Endodermal cell (in vitro differentiated cells): ENCODE measurements at regions not wholly inside any gene's neighbourhood (a gene's known extent, or its start where the extent isn't known, plus 50 kb on each side); places are given as distances from the start of the nearest gene placed in this dataset.

Experiments used
- DNase-seq: peaks from one replicate; pipeline ENCODE4 v3.0.0-alpha.2; 2017
- H3K27ac ChIP-seq: 2 replicates; pipeline ENCODE4 v1.5.1; 2013; ENCODE audit warnings: mild to moderate bottlenecking, low read depth, low read length, moderate library complexity
- H3K27me3 ChIP-seq: 2 replicates; pipeline ENCODE4 v1.6.1; 2013; ENCODE audit warnings: mild to moderate bottlenecking, low read length, moderate library complexity; ENCODE audit not compliant: insufficient read depth, control insufficient read depth, poor library complexity, severe bottlenecking
- H3K36me3 ChIP-seq: 2 replicates; pipeline ENCODE4 v1.7.0; 2013; ENCODE audit warnings: mild to moderate bottlenecking, low read length, moderate library complexity; ENCODE audit not compliant: control insufficient read depth, insufficient read depth
- H3K4me1 ChIP-seq: one replicate; pipeline ENCODE4 v1.7.0; 2013; ENCODE audit warnings: low read length; ENCODE audit not compliant: control insufficient read depth, insufficient read depth
- H3K4me3 ChIP-seq: 2 replicates; pipeline ENCODE4 v1.5.1; 2013; ENCODE audit warnings: mild to moderate bottlenecking, low read length, moderate library complexity
- H3K9ac ChIP-seq: 2 replicates; pipeline ENCODE4 v1.6.1; 2013; ENCODE audit warnings: mild to moderate bottlenecking, low read length, moderate library complexity; ENCODE audit not compliant: poor library complexity, severe bottlenecking; ENCODE audit errors: extremely low read depth
- H3K9me3 ChIP-seq: 2 replicates; pipeline ENCODE4 v1.6.1; 2013; ENCODE audit warnings: mild to moderate bottlenecking, low read length, moderate library complexity; ENCODE audit not compliant: control insufficient read depth
- H3K27ac Mint-ChIP-seq: 2 replicates; pipeline ENCODE4 v1.8.0; 2020; ENCODE audit warnings: mixed read lengths
- H3K27me3 Mint-ChIP-seq: 2 replicates; pipeline ENCODE4 v1.8.0; 2021; ENCODE audit warnings: mild to moderate bottlenecking, mixed read lengths; ENCODE audit not compliant: insufficient read depth
- H3K36me3 Mint-ChIP-seq: 2 replicates; pipeline ENCODE4 v1.8.0; 2020; ENCODE audit warnings: low read depth, mixed read lengths
- H3K4me1 Mint-ChIP-seq: 2 replicates; pipeline ENCODE4 v1.8.0; 2020; ENCODE audit warnings: mixed read lengths
- H3K4me3 Mint-ChIP-seq: 2 replicates; pipeline ENCODE4 v1.8.0; 2020; ENCODE audit warnings: mild to moderate bottlenecking, moderate library complexity, mixed read lengths
- H3K9me3 Mint-ChIP-seq: 2 replicates; pipeline ENCODE4 v1.8.0; 2020; ENCODE audit warnings: mild to moderate bottlenecking, mixed read lengths
- WGBS, 2 experiments: methylation state at CpG; one replicate each; pipeline versions ENCODE4 v1.1.5 to v1.1.7; 2013; ENCODE audit warnings: missing lambda C conversion rate in 2 of 2, mixed read lengths in 1 of 2; ENCODE audit not compliant: insufficient coverage in 1 of 2, insufficient read length in 1 of 2; 5-methylcytosine and 5-hydroxymethylcytosine counted together
- TF ChIP-seq, protein P1 (sequence below): fragments of 200-600 bp; sonication (generic); conservative IDR thresholded peaks from 2 replicates; pipeline ENCODE4 v1.5.0; 2021; ENCODE audit warnings: antibody characterized with exemption, mild to moderate bottlenecking

GRCh38 chr15:94700211-94700610 lies 468.9 kb downstream of the MCTP2 start:
- Histone ChIP-seq H3K27me3 (no peaks in the 10 kb centered on the region), H3K27ac (no peak overlapping the region), H3K36me3 (no peaks in the 10 kb centered on the region), H3K9ac (no peak overlapping the region), H3K4me1 (no peaks in the 10 kb centered on the region), H3K9me3 (no peaks in the 10 kb centered on the region), H3K4me3 (no peak overlapping the region)
- no peaks in the 10 kb centered on the region for H3K36me3 Mint-ChIP-seq
- 80 to 100% methylated on average over 1 to 2 of the region's 4 CpGs for WGBS, 2 experiments
- H3K27ac Mint-ChIP-seq, result no peak overlapping the region
- H3K9me3 Mint-ChIP-seq, result no peaks in the 10 kb centered on the region
- H3K4me3 Mint-ChIP-seq, result no peak overlapping the region
- TF ChIP-seq, protein P1, sequence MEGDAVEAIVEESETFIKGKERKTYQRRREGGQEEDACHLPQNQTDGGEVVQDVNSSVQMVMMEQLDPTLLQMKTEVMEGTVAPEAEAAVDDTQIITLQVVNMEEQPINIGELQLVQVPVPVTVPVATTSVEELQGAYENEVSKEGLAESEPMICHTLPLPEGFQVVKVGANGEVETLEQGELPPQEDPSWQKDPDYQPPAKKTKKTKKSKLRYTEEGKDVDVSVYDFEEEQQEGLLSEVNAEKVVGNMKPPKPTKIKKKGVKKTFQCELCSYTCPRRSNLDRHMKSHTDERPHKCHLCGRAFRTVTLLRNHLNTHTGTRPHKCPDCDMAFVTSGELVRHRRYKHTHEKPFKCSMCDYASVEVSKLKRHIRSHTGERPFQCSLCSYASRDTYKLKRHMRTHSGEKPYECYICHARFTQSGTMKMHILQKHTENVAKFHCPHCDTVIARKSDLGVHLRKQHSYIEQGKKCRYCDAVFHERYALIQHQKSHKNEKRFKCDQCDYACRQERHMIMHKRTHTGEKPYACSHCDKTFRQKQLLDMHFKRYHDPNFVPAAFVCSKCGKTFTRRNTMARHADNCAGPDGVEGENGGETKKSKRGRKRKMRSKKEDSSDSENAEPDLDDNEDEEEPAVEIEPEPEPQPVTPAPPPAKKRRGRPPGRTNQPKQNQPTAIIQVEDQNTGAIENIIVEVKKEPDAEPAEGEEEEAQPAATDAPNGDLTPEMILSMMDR, result no peak
- H3K27me3 Mint-ChIP-seq, result peaks cover 2% of the 10 kb centered on the region
- no peak for DNase-seq
- peaks cover 1% of the 10 kb centered on the region for H3K4me1 Mint-ChIP-seq

DNA sequence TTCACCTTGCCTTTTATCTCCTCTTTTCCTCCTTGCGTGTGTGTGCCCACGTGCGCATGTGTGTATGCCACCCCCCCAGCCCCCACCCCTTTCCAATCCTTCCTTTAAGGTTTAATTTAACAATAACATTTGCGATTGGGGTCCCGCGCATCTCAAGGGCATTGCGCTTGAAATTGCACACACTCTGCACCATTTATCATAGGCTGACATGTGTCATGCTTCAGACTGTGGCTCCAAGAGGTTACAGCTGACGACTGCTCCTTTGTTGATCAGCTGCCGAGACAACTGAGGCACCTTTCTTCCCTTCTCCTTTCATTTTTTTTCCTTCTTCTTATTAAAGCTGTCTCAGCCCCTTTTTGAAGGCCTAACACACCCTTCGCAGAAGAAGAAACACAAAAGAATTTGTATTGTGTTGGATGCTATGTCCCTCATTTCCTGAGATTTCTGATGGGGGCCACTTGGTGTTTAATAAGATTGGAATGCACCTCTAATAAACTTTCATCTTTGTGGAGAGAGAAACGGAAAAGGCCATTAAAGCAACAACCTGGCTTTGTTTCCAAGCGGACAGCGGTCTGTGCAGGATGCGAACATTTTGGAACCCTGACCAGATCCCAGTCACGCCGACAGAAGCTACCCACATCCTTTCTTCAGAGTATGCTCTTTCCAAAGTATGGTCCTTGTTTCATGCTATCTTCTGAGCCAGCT lies 470.1 kb downstream of the MCTP2 start:
- no peak overlapping the region for H3K27ac Mint-ChIP-seq
- Histone ChIP-seq H3K9ac (no peak overlapping the region), H3K27me3 (no peaks in the 10 kb centered on the region), H3K4me1 (no peaks in the 10 kb centered on the region), H3K4me3 (no peak overlapping the region), H3K9me3 (no peaks in the 10 kb centered on the region), H3K36me3 (no peaks in the 10 kb centered on the region), H3K27ac (no peak overlapping the region)
- DNase-seq, result no peak
- H3K4me1 Mint-ChIP-seq, result peaks cover 1% of the 10 kb centered on the region
- no peaks in the 10 kb centered on the region for H3K9me3 Mint-ChIP-seq
- WGBS, 2 experiments, result 93 to 95% methylated on average over 14 to 16 of the region's 16 CpGs
- H3K27me3 Mint-ChIP-seq, result peaks cover 2% of the 10 kb centered on the region
- H3K4me3 Mint-ChIP-seq, result no peak overlapping the region
- TF ChIP-seq, protein P1, result no peak
- no peaks in the 10 kb centered on the region for H3K36me3 Mint-ChIP-seq

GRCh38 chr15:94703596-94703995 lies 472.2 kb downstream of the MCTP2 start:
- Mint-ChIP-seq H3K9me3 (no peaks in the 10 kb centered on the region), H3K36me3 (no peaks in the 10 kb centered on the region), H3K27ac (no peak overlapping the region), H3K4me1 (peaks cover 1% of the 10 kb centered on the region), H3K4me3 (no peak overlapping the region), H3K27me3 (peaks cover 2% of the 10 kb centered on the region)
- no peak for DNase-seq
- no peaks in the 10 kb centered on the region for H3K36me3 ChIP-seq
- no peaks in the 10 kb centered on the region for H3K27me3 ChIP-seq
- WGBS, 2 experiments, result 91 to 95% methylated on average over 3 of the region's 3 CpGs
- no peak overlapping the region for H3K9ac ChIP-seq
- H3K4me1 ChIP-seq, result no peaks in the 10 kb centered on the region
- H3K27ac ChIP-seq, result no peak overlapping the region
- TF ChIP-seq, protein P1, result no peak
- H3K9me3 ChIP-seq, result no peaks in the 10 kb centered on the region
- H3K4me3 ChIP-seq, result no peak overlapping the region
